Fibroblast of lung (primary cell): ENCODE measurements at regions not wholly inside any gene's neighbourhood (a gene's known extent, or its start where the extent isn't known, plus 50 kb on each side); places are given as distances from the start of the nearest gene placed in this dataset.
A peak's percentile ranks its signal among the peaks of the same experiment; 100 is the strongest.

Experiments
- DNase-seq, 2 donors: peaks; one replicate each; pipeline versions ENCODE4 v3.0.0 to v3.0.0-alpha.2; 2010; ENCODE audit warnings: low read depth in 2 of 2
- H2AFZ ChIP-seq: 2 replicates; pipeline ENCODE4 v1.5.1; 2012; ENCODE audit warnings: low read length, control low read depth, inconsistent platforms
- H3K27ac ChIP-seq: 2 replicates; pipeline ENCODE4 v1.5.1; 2011; ENCODE audit warnings: low read length, control low read depth; ENCODE audit not compliant: insufficient read depth
- H3K27me3 ChIP-seq: 2 replicates; pipeline ENCODE4 v1.5.1; 2011; ENCODE audit warnings: mild to moderate bottlenecking, low read length; ENCODE audit not compliant: control insufficient read depth, insufficient read depth
- H3K36me3 ChIP-seq: 2 replicates; pipeline ENCODE4 v1.5.1; 2011; ENCODE audit warnings: low read length; ENCODE audit not compliant: control insufficient read depth, insufficient read depth
- H3K4me1 ChIP-seq: 2 replicates; pipeline ENCODE4 v1.5.1; 2011; ENCODE audit warnings: low read length; ENCODE audit not compliant: control insufficient read depth, insufficient read depth; ENCODE audit errors: extremely low read depth
- H3K4me2 ChIP-seq: 2 replicates; pipeline ENCODE4 v1.5.1; 2011; ENCODE audit warnings: low read length, control low read depth; ENCODE audit not compliant: insufficient read depth; ENCODE audit errors: extremely low read depth
- H3K4me3 ChIP-seq, 4 experiments: fragments of 200-600 bp in 1 of 4; sonication (generic) in 1 of 4; replicated peaks in 1 of 4; 2 replicates each; pipeline ENCODE4 v1.5.1; 2011 to 2016; ENCODE audit warnings: low read length in 4 of 4, low read depth in 3 of 4, mild to moderate bottlenecking in 3 of 4, control low read depth in 2 of 4, inconsistent platforms in 1 of 4, mixed read lengths in 1 of 4; ENCODE audit not compliant: insufficient read depth in 1 of 4; ENCODE audit errors: control extremely low read depth in 1 of 4
- H3K79me2 ChIP-seq: 2 replicates; pipeline ENCODE4 v1.5.1; 2012; ENCODE audit warnings: mild to moderate bottlenecking, low read length, inconsistent platforms; ENCODE audit not compliant: control insufficient read depth, insufficient read depth
- H3K9ac ChIP-seq: 2 replicates; pipeline ENCODE4 v1.5.1; 2011; ENCODE audit warnings: mild to moderate bottlenecking, low read length, control low read depth; ENCODE audit not compliant: insufficient read depth
- H3K9me3 ChIP-seq: 2 replicates; pipeline ENCODE4 v1.5.1; 2012; ENCODE audit warnings: low read depth, low read length; ENCODE audit not compliant: control insufficient read depth, insufficient read depth
- H4K20me1 ChIP-seq: 2 replicates; pipeline ENCODE4 v1.5.1; 2011; ENCODE audit warnings: low read length; ENCODE audit not compliant: control insufficient read depth, insufficient read depth; ENCODE audit errors: extremely low read depth
- EZH2 ChIP-seq: IDR thresholded peaks from 2 replicates; pipeline ENCODE4 v1.5.1; 2012; ENCODE audit warnings: low read length, control low read depth, mild to moderate bottlenecking; ENCODE audit errors: missing control alignments
- TF ChIP-seq, protein P1 (sequence below), 2 donors: IDR thresholded peaks in 1 of 2; conservative IDR thresholded peaks in 1 of 2; 1 replicate in 1 of 2; 2 replicates in 1 of 2; pipeline ENCODE4 v1.5.1; 2011 to 2012; ENCODE audit warnings: low read length in 2 of 2, control low read depth in 1 of 2, inconsistent platforms in 1 of 2, low read depth in 1 of 2, mild to moderate bottlenecking in 1 of 2

- TF ChIP-seq EZH2, result no peak
- TF ChIP-seq, protein P1, sequence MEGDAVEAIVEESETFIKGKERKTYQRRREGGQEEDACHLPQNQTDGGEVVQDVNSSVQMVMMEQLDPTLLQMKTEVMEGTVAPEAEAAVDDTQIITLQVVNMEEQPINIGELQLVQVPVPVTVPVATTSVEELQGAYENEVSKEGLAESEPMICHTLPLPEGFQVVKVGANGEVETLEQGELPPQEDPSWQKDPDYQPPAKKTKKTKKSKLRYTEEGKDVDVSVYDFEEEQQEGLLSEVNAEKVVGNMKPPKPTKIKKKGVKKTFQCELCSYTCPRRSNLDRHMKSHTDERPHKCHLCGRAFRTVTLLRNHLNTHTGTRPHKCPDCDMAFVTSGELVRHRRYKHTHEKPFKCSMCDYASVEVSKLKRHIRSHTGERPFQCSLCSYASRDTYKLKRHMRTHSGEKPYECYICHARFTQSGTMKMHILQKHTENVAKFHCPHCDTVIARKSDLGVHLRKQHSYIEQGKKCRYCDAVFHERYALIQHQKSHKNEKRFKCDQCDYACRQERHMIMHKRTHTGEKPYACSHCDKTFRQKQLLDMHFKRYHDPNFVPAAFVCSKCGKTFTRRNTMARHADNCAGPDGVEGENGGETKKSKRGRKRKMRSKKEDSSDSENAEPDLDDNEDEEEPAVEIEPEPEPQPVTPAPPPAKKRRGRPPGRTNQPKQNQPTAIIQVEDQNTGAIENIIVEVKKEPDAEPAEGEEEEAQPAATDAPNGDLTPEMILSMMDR (conservative IDR thresholded peaks at IDR 0.05 in 1 of 2, IDR thresholded peaks at IDR 0.05 in 1 of 2; ENCODE audit: low read depth in 1 of 2, low read length in 2 of 2), result no peak
- no peaks in the 10 kb centered on the region for H3K9me3 ChIP-seq
- H3K79me2 ChIP-seq, result no peaks in the 10 kb centered on the region
- no peak overlapping the region for H3K4me2 ChIP-seq
- H3K4me3 ChIP-seq, result no peak overlapping the region
- H3K4me1 ChIP-seq, result no peaks in the 10 kb centered on the region
- no peak overlapping the region for H3K27ac ChIP-seq
- no peaks in the 10 kb centered on the region for H3K27me3 ChIP-seq
- H4K20me1 ChIP-seq, result no peaks in the 10 kb centered on the region
- no peaks in the 10 kb centered on the region for H3K36me3 ChIP-seq
- no peak for DNase-seq
- no peak overlapping the region for H2AFZ ChIP-seq
- no peak overlapping the region for H3K9ac ChIP-seq
These were observed 840.4 kb downstream of the MAT2B start for GRCh38 chr5:164345853-164346252.

- Histone ChIP-seq H3K9ac (no peak overlapping the region), H3K4me1 (no peaks in the 10 kb centered on the region), H2AFZ (no peak overlapping the region), H3K27ac (no peak overlapping the region), H3K4me2 (no peak overlapping the region), H3K27me3 (no peaks in the 10 kb centered on the region), H4K20me1 (no peaks in the 10 kb centered on the region), H3K4me3 (no peak overlapping the region), H3K36me3 (no peaks in the 10 kb centered on the region), H3K9me3 (no peaks in the 10 kb centered on the region), H3K79me2 (no peaks in the 10 kb centered on the region)
- DNase-seq, result no peak
- no peak for TF ChIP-seq EZH2
These were observed 841.6 kb downstream of the MAT2B start for GRCh38 chr5:164346785-164347630.

GRCh38 chr5:164350236-164350635, 844.8 kb downstream of the MAT2B start:
- no peaks in the 10 kb centered on the region for H3K4me1 ChIP-seq
- H3K79me2 ChIP-seq, result no peaks in the 10 kb centered on the region
- no peaks in the 10 kb centered on the region for H3K36me3 ChIP-seq
- no peak overlapping the region for H3K4me3 ChIP-seq
- H4K20me1 ChIP-seq, result no peaks in the 10 kb centered on the region
- H2AFZ ChIP-seq, result no peak overlapping the region
- H3K4me2 ChIP-seq, result no peak overlapping the region
- TF ChIP-seq, protein P1 (conservative IDR thresholded peaks at IDR 0.05 in 1 of 2, IDR thresholded peaks at IDR 0.05 in 1 of 2; ENCODE audit: low read depth in 1 of 2, low read length in 2 of 2), result no peak
- TF ChIP-seq EZH2, result no peak
- H3K9ac ChIP-seq, result no peak overlapping the region
- H3K27me3 ChIP-seq, result no peaks in the 10 kb centered on the region
- no peak overlapping the region for H3K27ac ChIP-seq
- peak in 1 of 2 donors; percentile 56 for DNase-seq
- no peaks in the 10 kb centered on the region for H3K9me3 ChIP-seq
